GM23248 (cell line): ENCODE measurements at regions not wholly inside any gene's neighbourhood (a gene's known extent, or its start where the extent isn't known, plus 50 kb on each side); places are given as distances from the start of the nearest gene placed in this dataset.

ENCODE experiments used
- EZH2 ChIP-seq: fragments of 200-600 bp; sonication (generic); IDR thresholded peaks from 2 replicates; pipeline ENCODE4 v1.6.1; 2018; ENCODE audit warnings: antibody characterized with exemption, mild to moderate bottlenecking; ENCODE audit not compliant: insufficient read depth, poor library complexity, severe bottlenecking
- EZH2phosphoT487 ChIP-seq: fragments of 200-600 bp; sonication (generic); IDR thresholded peaks from 2 replicates; pipeline ENCODE4 v1.6.1; 2018; ENCODE audit warnings: antibody characterized with exemption, moderate library complexity, mild to moderate bottlenecking, low read depth; ENCODE audit not compliant: insufficient read depth

DNA sequence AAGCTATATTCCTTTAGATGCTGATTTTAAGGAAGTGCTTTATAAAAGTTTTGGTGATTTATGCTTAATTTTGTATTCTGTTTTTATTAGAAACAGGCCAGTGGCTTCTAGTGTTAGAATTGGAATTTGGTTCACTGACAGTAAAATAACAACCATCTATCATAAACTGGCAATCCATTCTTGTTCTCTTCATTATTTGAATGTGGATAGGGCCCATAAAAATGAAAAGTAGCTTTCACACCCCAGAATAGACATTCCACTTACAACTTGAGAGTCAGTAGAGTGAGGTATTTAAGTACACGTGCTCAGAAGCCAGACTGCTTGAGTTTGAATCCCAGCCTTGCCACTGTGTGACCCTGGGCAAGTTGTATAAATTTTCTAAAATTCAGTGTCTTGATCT, 232.4 kb upstream of the CTSO start:
- TF ChIP-seq EZH2 (no peak), EZH2phosphoT487 (no peak)
